CD4-positive, alpha-beta T cell treated with Interferon alpha-2 for 1 hour (primary cell): ENCODE measurements at regions not wholly inside any gene's neighbourhood (a gene's known extent, or its start where the extent isn't known, plus 50 kb on each side); places are given as distances from the start of the nearest gene placed in this dataset.
"Not testable (repeated sequence)": the region's sequence is repeated elsewhere in the genome, so short reads cannot be mapped to it uniquely, and the experiment has no call there.

Experiments used
- DNase-seq, 2 donors: peaks; one replicate each; pipeline ENCODE4 v3.0.0-alpha.2; 2020 to 2022

DNA sequence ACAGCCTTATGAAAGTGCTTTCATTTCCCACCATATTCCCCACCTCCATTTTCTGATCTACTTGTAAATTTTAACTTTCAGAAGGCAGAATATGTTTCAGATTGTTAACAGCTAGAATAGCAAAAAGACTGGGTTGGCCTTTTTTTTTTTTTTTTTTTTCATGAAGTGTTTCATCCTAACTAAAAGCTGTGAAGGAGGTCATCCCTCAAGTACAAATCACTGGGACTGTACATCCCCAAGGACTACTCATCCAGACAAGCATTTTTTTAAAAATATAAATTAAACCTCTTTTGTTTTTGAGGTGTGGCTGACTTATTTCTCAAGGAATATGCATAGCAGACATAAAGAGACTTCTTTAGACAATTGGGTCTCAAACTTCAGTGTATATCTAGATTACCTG is 542.1 kb upstream of the TUSC1 start:
- DNase-seq, result no peak

DNA sequence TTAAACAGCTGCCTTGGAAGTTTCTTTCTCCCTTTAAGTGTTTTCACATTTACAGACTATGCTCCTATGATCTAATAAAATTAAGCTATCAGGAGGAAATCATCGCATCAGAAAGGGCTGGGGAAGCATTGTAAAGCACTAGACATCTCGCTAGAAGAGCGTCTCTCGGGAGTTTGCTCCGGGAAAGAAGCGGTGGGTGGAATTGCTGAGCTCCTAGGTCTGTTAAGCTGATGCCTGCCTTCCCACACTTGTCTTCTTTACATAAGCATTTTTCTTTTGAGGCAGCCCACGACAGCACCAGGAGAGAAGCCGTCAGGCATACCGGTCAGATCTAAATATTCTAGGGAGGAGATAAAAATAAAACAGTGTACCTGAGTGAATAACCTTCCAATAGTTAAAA is 541.7 kb upstream of the TUSC1 start:
- no peak for DNase-seq

DNA sequence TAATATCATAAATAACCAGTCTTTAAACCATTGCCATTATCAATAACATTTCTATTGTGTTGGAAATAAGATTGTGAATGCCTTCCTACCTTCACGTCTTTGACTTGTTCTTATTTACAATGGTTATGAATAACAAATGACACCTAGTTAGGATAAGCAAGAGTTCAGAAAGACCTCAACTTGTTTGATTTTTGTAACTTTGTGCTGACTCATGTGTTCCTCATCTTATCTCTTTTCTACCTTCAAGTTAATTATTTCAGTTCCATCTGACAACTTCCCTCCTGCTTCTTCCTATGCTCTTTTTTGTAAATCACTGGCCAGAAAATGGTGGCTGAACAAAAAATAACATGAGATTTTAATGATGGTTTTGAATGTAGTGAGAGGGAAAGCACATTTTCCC is 538.5 kb upstream of the TUSC1 start:
- DNase-seq, result no peak

DNA sequence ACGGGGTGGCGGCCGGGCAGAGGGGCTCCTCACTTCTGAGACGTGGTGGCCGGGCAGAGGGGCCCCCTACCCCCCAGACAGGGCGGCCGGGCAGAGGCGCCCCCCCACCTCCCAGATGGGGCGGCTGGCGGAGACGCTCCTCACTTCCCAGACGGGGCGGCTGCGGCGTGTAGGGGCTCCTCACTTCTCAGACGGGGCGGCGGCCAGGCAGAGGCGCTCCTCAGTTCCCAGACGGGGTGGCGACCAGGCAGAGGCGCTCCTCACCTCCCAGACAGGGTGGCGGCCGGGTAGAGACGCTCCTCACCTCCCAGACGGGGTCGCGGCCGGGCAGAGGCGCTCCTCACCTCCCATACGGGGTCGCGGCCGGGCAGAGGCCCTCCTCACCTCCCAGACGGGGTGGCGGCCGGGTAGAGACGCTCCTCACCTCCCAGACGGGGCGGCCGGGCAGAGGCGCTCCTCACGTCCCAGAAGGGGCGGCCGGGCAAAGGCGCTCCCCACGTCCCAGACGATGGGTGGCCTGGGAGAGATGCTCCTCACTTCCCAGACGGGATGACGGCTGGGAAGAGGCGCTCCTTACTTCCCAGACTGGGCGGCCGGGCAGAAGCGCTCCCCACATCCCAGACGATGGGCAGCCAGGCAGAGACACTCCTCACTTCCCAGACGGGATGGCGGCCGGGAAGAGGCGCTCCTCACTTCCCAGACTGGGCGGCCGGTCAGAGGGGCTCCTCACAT is 536.6 kb upstream of the TUSC1 start:
- not testable (repeated sequence) for DNase-seq

DNA sequence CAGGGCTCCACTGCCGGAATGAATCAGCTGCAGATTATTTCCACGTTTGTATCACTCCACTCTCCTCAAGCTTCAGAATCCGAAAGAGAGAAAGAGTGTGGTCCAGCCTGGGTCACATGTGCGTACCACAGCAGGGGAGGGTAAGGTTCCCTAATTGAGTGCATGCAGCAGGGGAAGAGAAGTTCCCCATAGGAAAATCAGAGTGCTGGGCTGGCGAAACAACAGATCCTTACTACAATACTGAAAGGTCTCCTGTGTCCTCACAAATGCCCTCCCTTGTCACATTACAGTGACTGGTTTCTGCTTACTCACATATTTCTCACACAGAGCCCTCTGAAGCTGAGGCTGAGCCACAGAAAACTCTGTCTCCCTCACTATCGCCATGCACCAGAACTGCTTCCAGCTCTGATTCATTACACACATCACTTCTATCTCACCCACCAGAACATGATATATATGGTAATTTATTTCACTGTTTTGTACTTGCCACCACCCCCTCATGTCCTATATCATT is 532.2 kb upstream of the TUSC1 start:
- DNase-seq, result no peak

DNA sequence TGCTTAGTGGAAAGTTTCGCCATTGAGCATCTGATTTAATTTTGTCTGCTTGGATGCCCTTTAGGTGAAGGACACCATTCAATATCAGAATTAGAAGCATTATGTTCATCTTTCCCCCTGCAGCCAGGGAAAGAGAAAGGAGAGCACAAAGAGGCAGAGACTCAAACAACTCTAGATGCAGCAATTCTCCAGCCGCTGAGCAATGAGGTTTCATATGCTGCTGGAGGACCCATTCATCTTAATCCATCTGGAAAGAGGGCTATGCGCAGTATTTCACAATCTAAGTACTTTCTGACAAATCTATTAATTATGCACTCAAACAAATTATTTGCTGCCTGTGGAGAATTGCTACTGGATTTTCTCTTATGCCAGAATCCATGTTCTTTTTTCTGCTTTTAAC is 527.0 kb upstream of the TUSC1 start:
- DNase-seq, result no peak

DNA sequence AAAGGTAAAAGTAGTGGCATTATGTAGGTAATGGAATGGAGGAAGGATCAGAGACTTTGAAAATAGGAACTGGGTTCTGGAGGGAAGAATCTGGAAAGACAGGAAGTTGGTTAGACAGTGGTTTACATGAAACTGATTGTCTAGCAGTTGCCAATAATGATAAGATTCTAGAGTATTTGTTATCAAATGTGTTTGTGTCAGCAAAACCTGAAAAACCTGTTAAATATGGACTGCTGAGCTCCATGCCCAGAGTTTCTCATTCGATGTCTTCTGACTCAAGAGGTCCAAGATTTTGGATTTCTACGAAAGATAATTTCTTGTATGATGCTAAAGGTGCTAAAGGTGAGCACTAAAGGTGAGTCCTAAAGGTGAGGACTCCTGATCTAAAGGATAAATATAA is 515.0 kb upstream of the TUSC1 start:
- no peak for DNase-seq

DNA sequence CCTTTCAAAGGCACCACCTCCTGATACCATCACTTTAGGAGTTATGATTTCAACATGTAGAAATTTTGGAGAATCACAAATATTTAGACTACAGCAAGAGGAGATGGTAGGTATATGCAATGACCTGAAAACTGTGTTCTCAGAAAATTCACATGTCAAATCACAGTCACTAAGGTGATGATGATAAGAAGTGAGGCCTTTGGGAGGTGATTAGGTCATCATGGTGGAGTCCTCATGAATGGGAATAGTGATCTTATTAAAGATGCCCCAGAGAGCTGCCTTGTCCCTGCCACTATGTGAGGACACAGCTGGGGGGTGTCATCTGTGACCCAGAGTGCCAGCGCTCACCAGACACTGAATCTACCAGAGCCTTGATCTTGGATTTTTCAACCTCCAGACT is 513.5 kb upstream of the TUSC1 start:
- no peak for DNase-seq

DNA sequence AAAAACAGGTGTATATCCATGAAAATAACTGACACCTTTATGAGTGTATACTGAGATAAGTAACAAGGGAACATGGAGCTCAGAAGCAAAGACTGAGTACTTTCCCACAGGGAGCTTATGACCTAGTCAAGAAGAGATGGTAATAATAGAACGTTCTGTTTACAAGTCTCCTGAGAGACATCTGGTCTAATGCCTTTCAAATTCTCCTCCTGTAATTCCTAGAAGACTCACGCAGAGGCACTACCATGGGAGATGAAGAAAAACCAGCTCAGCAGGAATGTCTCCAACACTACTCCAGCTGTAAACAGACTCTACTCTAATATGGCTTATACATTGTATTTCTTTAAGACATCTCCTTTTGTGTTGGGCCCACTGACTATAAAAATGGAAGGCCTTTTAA is 503.6 kb upstream of the TUSC1 start:
- no peak for DNase-seq

DNA sequence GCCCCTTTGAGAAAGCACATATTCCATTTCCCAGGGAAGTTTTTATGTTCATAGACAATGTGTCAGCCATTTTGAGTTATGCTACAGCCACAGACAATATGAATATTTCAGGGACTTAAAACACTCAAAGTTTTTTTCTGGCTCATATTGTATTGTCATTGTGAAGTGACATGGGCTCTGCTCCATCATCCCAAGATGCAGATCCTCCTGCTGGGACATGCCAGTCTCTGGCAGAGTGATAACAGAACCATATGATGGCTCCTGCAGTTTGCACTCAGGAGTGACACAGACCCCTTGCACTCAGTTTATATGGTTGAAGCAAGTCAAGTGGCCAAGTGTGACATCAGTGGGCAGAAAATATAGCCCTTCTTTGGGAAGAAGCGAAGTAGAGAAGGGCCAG is 498.4 kb upstream of the TUSC1 start:
- no peak for DNase-seq

DNA sequence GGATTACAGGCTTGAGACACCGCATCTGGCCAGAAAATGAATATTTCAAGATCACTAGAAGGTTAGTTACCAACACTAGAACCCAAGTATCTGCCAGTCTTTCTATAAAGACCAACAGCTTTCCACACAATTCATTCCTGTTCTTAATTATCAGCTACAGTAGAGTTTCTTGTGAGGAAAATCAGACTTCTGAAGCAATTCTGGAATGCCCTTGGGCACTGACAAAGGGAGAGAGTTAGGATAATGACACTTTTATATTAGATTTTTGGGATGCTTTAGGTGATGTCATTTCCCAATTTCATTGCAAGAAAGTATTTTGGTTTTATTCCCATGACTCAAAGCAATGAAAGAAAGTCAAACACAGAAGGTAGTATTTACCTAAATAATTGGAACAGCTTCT is 497.0 kb upstream of the TUSC1 start:
- DNase-seq, result no peak

DNA sequence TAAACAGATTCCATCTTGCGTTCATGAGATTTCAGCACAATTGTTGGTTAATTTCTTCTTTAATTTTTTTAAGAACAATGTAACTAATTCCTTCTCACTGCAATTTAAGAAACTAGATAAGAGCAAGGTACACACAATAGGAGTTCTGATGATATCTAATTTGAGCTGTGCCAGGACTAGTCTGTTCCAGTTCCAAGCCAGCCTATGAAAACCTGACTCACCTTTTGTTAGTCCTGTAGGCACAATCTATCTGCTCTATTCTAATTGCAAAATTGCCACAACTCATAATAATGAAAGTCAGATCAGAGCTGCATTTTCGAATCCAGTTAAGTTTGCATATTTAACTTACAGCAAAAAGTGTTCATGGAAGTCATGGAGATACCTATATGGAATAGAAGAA is 494.1 kb upstream of the TUSC1 start:
- DNase-seq, result no peak

DNA sequence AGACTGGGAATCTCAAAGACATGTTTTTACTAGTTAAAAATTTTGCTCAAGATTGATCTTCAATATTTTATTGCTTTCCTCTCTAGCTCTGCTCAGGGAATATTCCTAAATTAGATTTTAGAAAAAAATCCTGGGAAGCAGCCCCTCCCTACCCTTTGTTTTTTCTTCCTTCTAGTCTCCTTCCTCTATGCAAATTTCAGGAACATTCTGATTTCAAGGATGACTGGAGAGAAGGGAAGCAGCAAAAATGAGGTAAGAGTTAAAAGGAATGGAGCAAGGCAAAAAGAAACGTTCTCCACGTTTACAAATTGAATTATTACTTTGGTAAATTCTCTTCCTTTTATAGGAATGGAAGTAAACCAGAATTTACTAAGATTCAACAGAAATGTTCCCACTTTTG is 493.4 kb upstream of the TUSC1 start:
- DNase-seq, result no peak

DNA sequence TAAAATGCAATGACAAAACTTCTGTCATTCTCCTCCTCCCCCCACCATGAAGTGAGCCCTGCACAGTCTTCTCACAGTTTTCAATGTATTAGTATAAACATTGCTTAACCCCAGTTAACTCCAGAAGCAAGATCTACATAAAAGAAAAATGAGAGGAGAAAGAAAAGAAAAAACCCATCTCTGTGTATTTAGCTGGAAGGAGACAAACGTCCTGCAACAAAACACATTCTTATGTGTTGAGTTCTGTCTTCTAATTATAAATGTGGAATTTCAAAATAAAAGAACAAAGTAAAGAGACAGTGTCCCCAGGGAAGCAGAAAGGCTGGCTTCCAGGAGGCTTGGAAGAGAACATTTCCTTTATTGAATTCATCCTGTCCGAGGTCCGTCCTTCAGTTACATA is 491.9 kb upstream of the TUSC1 start:
- no peak for DNase-seq

DNA sequence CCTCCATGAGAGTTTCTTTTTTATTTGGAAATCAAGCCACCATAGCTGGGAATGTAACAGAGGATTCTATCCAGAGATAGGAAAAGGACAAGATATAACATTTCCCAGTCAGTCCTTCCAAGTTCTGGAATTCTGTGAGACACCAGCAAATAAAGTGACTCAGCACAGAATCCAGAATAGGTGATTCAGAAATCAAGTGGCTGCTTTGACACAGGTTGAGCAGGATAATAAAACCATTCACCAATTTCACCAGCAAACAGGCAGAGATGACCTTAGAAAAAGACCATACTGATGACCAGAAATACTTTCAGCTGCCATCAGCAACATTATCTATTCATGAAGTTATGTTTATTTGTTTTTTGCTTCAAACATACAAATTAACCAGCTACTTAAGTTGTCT is 491.5 kb upstream of the TUSC1 start:
- no peak for DNase-seq

DNA sequence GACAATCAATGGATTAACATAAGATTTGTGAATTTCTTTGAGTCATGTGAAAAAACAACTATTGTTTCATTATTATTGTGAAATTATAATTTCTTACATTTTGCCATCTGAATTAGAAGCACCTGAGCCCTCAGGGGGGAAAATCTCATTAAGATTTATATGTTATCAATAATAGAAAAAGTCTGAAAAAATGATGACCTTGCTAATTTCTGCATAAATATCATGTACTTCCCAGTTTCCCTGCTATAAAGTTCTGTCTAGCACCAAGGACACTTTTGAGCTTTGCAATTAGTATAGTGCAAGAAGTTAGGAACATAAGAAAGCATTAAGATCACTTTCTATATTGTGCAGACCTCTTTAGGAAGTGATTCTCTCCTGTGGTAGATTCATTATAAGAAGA is 488.3 kb upstream of the TUSC1 start:
- no peak for DNase-seq

DNA sequence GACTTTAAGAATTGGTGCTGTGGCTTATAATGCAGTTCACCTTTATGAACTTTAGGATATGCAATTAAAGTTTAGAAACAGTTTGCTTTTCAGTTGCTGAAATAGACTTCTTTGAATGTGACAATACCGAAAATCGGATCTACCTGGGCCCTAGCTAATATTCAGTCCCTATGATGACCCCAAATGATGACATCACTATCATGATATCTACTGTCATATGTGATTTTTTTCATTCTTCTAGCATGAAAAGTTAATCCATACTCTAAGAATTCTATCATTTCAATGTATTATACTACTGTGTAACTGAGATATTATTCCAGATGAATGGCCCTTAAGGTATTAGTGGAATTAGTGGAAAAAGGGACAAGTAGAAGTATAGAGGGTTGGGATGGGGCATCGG is 487.2 kb upstream of the TUSC1 start:
- no peak for DNase-seq

DNA sequence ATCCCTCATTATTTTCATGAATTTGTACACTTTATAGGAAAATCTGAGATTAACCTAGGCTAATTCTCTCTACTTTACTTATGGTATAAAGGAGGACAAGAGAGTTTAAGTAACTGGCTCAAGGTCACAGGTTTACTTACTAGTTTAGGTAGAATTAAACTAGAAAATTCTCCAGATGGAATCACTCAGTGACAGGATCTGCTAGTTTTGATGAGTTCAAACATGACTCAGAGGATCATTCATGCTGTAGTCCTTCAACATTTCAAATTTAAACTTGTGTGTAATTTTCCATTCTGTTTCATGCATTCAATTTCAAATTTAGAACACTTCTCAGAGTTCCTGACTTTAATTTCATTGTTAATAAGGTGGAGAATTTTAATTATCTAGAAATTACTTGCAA is 485.7 kb upstream of the TUSC1 start:
- no peak for DNase-seq

DNA sequence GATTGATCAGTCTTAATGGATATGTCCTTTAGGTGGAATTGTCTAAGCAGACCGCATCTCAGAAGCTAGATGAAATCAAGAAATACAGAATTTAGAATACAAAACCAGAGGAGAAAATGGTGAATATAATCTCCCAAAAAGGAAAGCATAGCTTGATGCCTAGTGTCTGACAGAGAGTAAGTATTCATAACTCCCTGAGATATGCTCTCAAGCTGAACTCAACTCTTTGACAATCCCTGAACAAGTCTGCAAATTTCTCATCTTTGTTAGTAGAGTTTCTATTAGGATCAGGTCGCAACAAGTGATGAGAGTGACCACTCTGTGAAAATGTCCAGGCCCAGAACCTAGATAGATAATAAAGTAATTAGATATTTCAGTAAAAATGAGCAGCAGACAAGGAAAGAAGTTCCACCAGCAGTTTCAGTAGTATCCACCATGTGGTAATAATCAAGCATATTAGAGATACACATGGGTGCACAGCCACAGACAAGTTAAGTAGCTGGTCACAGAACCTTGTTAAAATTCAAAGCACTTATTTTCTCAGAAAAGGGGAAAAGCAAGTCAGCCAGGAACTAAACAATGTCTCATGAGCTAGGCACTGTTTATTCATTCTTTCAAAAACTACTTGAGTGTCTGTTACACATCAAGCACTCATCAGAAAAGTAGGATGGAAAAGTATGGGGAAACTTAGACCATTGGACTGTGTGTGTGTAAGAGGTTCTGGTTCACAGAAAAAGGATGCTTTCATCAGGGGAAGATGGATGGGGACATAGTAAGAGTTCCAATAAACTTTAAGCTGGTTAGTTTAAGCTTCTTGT is 481.5 kb upstream of the TUSC1 start:
- no peak for DNase-seq

DNA sequence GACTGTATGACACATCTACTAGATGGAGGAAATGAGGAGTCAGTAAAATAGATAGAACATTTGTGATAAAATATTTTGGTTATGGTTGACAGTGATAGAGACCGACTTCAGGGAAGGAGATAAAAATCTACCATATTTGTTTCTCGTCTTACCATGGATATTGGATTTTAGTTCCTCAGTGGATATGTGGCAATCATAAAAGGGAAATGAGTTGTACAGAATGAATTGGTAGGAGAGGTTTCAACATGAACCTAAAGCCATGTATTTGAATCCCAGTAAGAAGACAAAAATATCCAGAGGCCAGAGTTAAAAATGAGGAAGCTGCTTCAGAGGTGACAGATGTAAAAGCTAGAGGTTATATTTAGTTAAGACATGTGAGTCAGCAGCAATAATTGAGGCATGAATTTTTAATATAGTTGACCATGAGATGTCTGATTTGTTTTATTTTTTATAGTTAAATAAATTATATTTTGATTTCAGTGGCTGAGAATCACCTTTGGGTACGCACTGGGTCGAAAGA is 480.4 kb upstream of the TUSC1 start:
- DNase-seq, result no peak

DNA sequence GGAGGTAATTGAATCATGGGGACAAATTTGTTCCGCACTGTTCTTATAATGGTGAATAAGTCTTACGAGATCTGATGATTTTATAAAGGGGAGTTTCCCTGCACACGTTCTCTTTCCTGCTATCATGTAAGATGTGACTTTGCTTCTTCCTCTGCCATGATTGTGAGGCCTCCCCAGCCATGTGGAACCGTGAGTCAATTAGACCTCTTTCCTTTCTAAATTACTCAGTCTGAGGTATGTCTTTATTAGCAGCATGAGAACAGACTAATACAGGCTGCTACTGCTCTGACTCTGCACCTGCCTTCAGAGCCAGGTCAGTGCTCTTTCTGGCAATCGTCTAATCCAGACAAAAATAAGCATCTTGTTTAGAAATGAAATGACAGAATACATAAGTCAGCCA is 479.2 kb upstream of the TUSC1 start:
- DNase-seq, result no peak

DNA sequence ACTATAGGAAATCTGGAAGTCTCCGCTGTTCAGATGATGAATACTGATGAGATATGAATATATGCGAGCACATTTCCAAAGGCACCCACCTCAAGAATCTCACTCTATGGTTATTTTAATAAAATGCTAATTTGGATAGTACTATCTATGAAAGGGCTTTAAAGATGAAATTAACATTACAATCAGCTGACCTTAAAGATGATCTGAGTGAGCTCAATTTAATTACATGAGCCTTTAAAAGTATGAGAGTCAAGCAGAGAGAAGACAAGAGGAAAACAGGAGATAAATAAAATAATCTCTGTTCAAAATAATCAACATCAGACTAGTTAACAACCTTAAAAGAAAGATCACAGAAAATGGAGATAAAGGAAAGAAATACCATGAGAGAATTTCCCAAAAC is 474.1 kb upstream of the TUSC1 start:
- DNase-seq, result no peak

DNA sequence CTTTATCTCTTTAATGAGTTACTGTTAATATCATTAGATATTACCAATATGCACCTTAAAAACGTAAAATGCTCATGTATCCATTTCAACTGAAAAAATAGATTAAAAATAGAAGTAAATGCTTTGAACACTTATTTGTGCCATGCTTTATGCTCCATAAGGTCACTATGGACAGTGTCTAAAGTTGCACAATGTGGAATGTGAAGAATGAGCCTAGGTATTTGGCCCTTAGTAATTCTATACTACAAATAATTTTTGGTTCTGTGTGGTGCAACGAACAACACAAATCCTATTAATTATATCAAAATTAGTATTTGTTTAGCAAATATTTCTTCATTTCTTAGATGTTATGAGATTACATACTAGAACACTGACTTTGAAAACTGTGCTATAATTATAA is 469.9 kb upstream of the TUSC1 start:
- DNase-seq, result no peak

DNA sequence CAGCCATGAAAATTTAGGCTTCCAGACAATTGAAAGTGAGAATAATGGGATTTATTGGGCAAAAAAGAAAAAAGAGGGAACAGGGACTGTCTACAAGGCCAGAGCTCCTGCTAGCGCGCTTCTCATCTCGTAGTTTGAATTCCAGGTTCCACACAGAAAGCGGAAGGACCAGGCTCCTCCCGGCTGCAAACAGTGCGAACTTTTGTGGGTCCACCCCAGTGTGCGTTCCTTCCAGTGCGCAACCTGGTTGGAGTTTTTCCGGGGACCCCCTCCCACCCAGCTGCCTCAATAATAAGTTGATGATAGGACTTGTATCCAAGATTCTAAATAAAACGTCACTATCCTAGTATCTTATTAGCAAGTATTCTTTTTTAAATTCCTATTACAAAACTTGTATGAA is 467.7 kb upstream of the TUSC1 start:
- DNase-seq, result no peak
